ENCODE measurements at regions not wholly inside any gene's neighbourhood (a gene's known extent, or its start where the extent isn't known, plus 50 kb on each side); places are given as distances from the start of the nearest gene placed in this dataset.

DNA sequence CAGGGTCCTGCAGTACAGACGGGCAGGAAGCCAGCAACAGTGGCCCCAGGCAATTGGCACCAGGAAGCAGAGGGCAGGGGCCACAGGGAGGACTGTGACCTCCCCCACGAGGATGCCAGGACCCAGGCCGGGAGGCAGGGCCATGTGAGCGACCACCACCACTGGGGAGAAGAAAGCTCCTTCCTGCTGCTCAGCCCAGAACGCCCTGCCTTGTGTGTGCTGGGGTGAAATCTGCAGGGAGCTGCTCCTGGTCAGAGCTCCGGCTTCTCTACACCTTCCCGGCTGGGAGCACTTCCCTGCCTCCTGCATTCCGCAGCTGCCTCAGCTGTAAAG lies 100.4 kb downstream of the HMX1 start:
- TF ChIP-seq, protein P1, sequence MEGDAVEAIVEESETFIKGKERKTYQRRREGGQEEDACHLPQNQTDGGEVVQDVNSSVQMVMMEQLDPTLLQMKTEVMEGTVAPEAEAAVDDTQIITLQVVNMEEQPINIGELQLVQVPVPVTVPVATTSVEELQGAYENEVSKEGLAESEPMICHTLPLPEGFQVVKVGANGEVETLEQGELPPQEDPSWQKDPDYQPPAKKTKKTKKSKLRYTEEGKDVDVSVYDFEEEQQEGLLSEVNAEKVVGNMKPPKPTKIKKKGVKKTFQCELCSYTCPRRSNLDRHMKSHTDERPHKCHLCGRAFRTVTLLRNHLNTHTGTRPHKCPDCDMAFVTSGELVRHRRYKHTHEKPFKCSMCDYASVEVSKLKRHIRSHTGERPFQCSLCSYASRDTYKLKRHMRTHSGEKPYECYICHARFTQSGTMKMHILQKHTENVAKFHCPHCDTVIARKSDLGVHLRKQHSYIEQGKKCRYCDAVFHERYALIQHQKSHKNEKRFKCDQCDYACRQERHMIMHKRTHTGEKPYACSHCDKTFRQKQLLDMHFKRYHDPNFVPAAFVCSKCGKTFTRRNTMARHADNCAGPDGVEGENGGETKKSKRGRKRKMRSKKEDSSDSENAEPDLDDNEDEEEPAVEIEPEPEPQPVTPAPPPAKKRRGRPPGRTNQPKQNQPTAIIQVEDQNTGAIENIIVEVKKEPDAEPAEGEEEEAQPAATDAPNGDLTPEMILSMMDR (IDR thresholded peaks at IDR 0.05): no peak
- TF ChIP-seq SIN3A (IDR thresholded peaks at IDR 0.05; ENCODE audit: borderline replicate concordance, insufficient read depth, low read depth, low read length) (no peak), POLR2AphosphoS5 (IDR thresholded peaks at IDR 0.05; ENCODE audit: low read depth, low read length) (no peak)
- TF ChIP-seq, protein P2, sequence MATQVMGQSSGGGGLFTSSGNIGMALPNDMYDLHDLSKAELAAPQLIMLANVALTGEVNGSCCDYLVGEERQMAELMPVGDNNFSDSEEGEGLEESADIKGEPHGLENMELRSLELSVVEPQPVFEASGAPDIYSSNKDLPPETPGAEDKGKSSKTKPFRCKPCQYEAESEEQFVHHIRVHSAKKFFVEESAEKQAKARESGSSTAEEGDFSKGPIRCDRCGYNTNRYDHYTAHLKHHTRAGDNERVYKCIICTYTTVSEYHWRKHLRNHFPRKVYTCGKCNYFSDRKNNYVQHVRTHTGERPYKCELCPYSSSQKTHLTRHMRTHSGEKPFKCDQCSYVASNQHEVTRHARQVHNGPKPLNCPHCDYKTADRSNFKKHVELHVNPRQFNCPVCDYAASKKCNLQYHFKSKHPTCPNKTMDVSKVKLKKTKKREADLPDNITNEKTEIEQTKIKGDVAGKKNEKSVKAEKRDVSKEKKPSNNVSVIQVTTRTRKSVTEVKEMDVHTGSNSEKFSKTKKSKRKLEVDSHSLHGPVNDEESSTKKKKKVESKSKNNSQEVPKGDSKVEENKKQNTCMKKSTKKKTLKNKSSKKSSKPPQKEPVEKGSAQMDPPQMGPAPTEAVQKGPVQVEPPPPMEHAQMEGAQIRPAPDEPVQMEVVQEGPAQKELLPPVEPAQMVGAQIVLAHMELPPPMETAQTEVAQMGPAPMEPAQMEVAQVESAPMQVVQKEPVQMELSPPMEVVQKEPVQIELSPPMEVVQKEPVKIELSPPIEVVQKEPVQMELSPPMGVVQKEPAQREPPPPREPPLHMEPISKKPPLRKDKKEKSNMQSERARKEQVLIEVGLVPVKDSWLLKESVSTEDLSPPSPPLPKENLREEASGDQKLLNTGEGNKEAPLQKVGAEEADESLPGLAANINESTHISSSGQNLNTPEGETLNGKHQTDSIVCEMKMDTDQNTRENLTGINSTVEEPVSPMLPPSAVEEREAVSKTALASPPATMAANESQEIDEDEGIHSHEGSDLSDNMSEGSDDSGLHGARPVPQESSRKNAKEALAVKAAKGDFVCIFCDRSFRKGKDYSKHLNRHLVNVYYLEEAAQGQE (IDR thresholded peaks at IDR 0.05; ENCODE audit: insufficient read depth in 1 of 2, low read depth in 2 of 2, low read length in 1 of 2): no peak
